HL-60 (cell line): ENCODE measurements at regions not wholly inside any gene's neighbourhood (a gene's known extent, or its start where the extent isn't known, plus 50 kb on each side); places are given as distances from the start of the nearest gene placed in this dataset.

Experiments
- CTCF ChIP-seq: IDR thresholded peaks from one replicate; pipeline ENCODE4 v1.5.1; 2011; ENCODE audit warnings: low read length, control low read depth, inconsistent platforms; ENCODE audit not compliant: insufficient read depth
- GABPA ChIP-seq: IDR thresholded peaks from 2 replicates; pipeline ENCODE4 v1.6.1; 2012; ENCODE audit warnings: low read depth
- POLR2AphosphoS5 ChIP-seq: IDR thresholded peaks from 2 replicates; pipeline ENCODE4 v1.6.1; 2012; ENCODE audit warnings: low read depth
- REST ChIP-seq: IDR thresholded peaks from 2 replicates; pipeline ENCODE4 v1.6.1; 2012; ENCODE audit warnings: low read depth; ENCODE audit not compliant: insufficient replicate concordance
- SPI1 ChIP-seq: IDR thresholded peaks from 2 replicates; pipeline ENCODE4 v1.6.1; 2012; ENCODE audit warnings: low read depth, mild to moderate bottlenecking, borderline replicate concordance

GRCh38 chr17:52762147-52762793, 603.8 kb upstream of the CA10 start:
- TF ChIP-seq CTCF = no peak
- TF ChIP-seq POLR2AphosphoS5 = no peak
- TF ChIP-seq REST = no peak
- TF ChIP-seq GABPA = no peak
- no peak for TF ChIP-seq SPI1
